ENCODE measurements at regions not wholly inside any gene's neighbourhood (a gene's known extent, or its start where the extent isn't known, plus 50 kb on each side); places are given as distances from the start of the nearest gene placed in this dataset.
"Not testable (repeated sequence)": the region's sequence is repeated elsewhere in the genome, so short reads cannot be mapped to it uniquely, and the experiment has no call there.

DNA sequence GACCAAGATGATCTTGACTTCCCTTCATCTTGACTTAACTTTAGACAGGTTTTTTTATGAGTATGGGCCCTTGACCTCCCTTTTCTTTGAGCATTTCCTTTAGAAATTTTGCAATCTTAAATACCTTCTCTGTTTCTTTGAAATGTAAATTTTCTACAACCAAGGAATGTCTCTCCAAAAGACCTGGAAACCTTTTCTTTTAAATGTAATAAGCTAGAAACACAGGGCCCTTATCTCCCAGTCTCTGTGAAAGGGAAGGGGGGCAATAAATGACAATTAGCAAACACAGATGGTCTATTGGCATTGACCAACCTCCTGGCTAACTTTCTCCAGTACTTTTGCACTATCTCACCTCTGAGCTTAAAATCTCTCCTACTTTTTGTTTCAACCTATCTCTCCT, 144.3 kb upstream of the GK2 start:
- Histone ChIP-seq H3K36me3 (replicated peaks; ENCODE audit: insufficient read depth, low read depth) (no peaks in the 10 kb centered on the region), H3K9me3 (ENCODE audit: low read depth) (no peaks in the 10 kb centered on the region), H3K4me1 (ENCODE audit: insufficient read depth) (no peaks in the 10 kb centered on the region), H3K27me3 (no peaks in the 10 kb centered on the region), H3K4me3 (no peak overlapping the region), H4K20me1 (ENCODE audit: insufficient read depth, poor library complexity, severe bottlenecking) (no peaks in the 10 kb centered on the region), H3K9me2 (replicated peaks; ENCODE audit: insufficient read depth) (no peaks in the 10 kb centered on the region), H2AFZ (no peak overlapping the region), H3K79me2 (no peaks in the 10 kb centered on the region), H3K27ac (no peak overlapping the region), H3K4me2 (no peak overlapping the region)
- no peak for TF ChIP-seq EZH2 (IDR thresholded peaks at IDR 0.05; ENCODE audit: borderline replicate concordance)
- no peak for TF ChIP-seq EZH2phosphoT487 (IDR thresholded peaks at IDR 0.05; ENCODE audit: low read depth, severe bottlenecking, unreplicated experiment)
- TF ChIP-seq CTCF (IDR thresholded peaks at IDR 0.05; ENCODE audit: poor library complexity) = no peak
- DNase-seq (ENCODE audit: low spot score) = no peak

GRCh38 chr4:79551555-79551954, 143.5 kb upstream of the GK2 start:
- no peaks in the 10 kb centered on the region for H4K20me1 ChIP-seq (ENCODE audit: insufficient read depth, poor library complexity, severe bottlenecking)
- no peak for DNase-seq (ENCODE audit: low spot score)
- H3K9me3 ChIP-seq (ENCODE audit: low read depth) = no peaks in the 10 kb centered on the region
- no peaks in the 10 kb centered on the region for H3K9me2 ChIP-seq (replicated peaks; ENCODE audit: insufficient read depth)
- TF ChIP-seq EZH2phosphoT487 (IDR thresholded peaks at IDR 0.05; ENCODE audit: low read depth, severe bottlenecking, unreplicated experiment) = no peak
- TF ChIP-seq EZH2 (IDR thresholded peaks at IDR 0.05; ENCODE audit: borderline replicate concordance) = no peak
- TF ChIP-seq CTCF (IDR thresholded peaks at IDR 0.05; ENCODE audit: poor library complexity) = no peak
- H3K36me3 ChIP-seq (replicated peaks; ENCODE audit: insufficient read depth, low read depth) = no peaks in the 10 kb centered on the region
- H3K27ac ChIP-seq = no peak overlapping the region
- H3K27me3 ChIP-seq = no peaks in the 10 kb centered on the region
- H3K4me2 ChIP-seq = no peak overlapping the region
- no peak overlapping the region for H2AFZ ChIP-seq
- WGBS (ENCODE audit: low lambda C conversion rate, missing lambda C conversion rate) = 81% methylated on average over 5 of the region's 5 CpGs
- no peak overlapping the region for H3K4me3 ChIP-seq
- H3K4me1 ChIP-seq (ENCODE audit: insufficient read depth) = no peaks in the 10 kb centered on the region
- H3K79me2 ChIP-seq = no peaks in the 10 kb centered on the region

- 78% methylated on average over 3 of the region's 3 CpGs for WGBS (ENCODE audit: low lambda C conversion rate, missing lambda C conversion rate)
- H3K9me2 ChIP-seq (replicated peaks; ENCODE audit: insufficient read depth) = no peaks in the 10 kb centered on the region
- no peak overlapping the region for H3K4me2 ChIP-seq
- no peaks in the 10 kb centered on the region for H3K4me1 ChIP-seq (ENCODE audit: insufficient read depth)
- no peak for DNase-seq (ENCODE audit: low spot score)
- no peaks in the 10 kb centered on the region for H3K36me3 ChIP-seq (replicated peaks; ENCODE audit: insufficient read depth, low read depth)
- H2AFZ ChIP-seq = no peak overlapping the region
- TF ChIP-seq EZH2phosphoT487 (IDR thresholded peaks at IDR 0.05; ENCODE audit: low read depth, severe bottlenecking, unreplicated experiment) = no peak
- no peaks in the 10 kb centered on the region for H3K27me3 ChIP-seq
- no peaks in the 10 kb centered on the region for H3K79me2 ChIP-seq
- H3K27ac ChIP-seq = no peak overlapping the region
- H3K9me3 ChIP-seq (ENCODE audit: low read depth) = no peaks in the 10 kb centered on the region
- no peak overlapping the region for H3K4me3 ChIP-seq
- H4K20me1 ChIP-seq (ENCODE audit: insufficient read depth, poor library complexity, severe bottlenecking) = no peaks in the 10 kb centered on the region
Measured at GRCh38 chr4:79547851-79548250, 139.8 kb upstream of the GK2 start.

GRCh38 chr4:79545292-79545691, 137.3 kb upstream of the GK2 start:
- DNase-seq (ENCODE audit: low spot score); H2AFZ ChIP-seq; H3K27ac ChIP-seq; H3K4me2 ChIP-seq; H4K20me1 ChIP-seq (ENCODE audit: insufficient read depth, poor library complexity, severe bottlenecking); H3K9me3 ChIP-seq (ENCODE audit: low read depth); H3K4me1 ChIP-seq (ENCODE audit: insufficient read depth); H3K27me3 ChIP-seq; H3K36me3 ChIP-seq (replicated peaks; ENCODE audit: insufficient read depth, low read depth); H3K4me3 ChIP-seq; H3K79me2 ChIP-seq; H3K9me2 ChIP-seq (replicated peaks; ENCODE audit: insufficient read depth): not testable (repeated sequence)
- 85% methylated on average over 1 of the region's 1 CpG for WGBS (ENCODE audit: low lambda C conversion rate, missing lambda C conversion rate)

GRCh38 chr4:79540143-79540542, 132.1 kb upstream of the GK2 start:
- H3K4me1 ChIP-seq (ENCODE audit: insufficient read depth) = no peaks in the 10 kb centered on the region
- H3K79me2 ChIP-seq = no peaks in the 10 kb centered on the region
- no peaks in the 10 kb centered on the region for H3K27me3 ChIP-seq
- H3K4me2 ChIP-seq = no peak overlapping the region
- H3K4me3 ChIP-seq = no peak overlapping the region
- 82% methylated on average over 4 of the region's 4 CpGs for WGBS (ENCODE audit: low lambda C conversion rate, missing lambda C conversion rate)
- H3K9me2 ChIP-seq (replicated peaks; ENCODE audit: insufficient read depth) = no peaks in the 10 kb centered on the region
- no peaks in the 10 kb centered on the region for H3K9me3 ChIP-seq (ENCODE audit: low read depth)
- no peak overlapping the region for H3K27ac ChIP-seq
- H4K20me1 ChIP-seq (ENCODE audit: insufficient read depth, poor library complexity, severe bottlenecking) = no peaks in the 10 kb centered on the region
- no peak overlapping the region for H2AFZ ChIP-seq
- no peaks in the 10 kb centered on the region for H3K36me3 ChIP-seq (replicated peaks; ENCODE audit: insufficient read depth, low read depth)
- DNase-seq (ENCODE audit: low spot score) = no peak
- TF ChIP-seq CTCF (IDR thresholded peaks at IDR 0.05; ENCODE audit: poor library complexity) = no peak
- no peak for TF ChIP-seq EZH2 (IDR thresholded peaks at IDR 0.05; ENCODE audit: borderline replicate concordance)
- no peak for TF ChIP-seq EZH2phosphoT487 (IDR thresholded peaks at IDR 0.05; ENCODE audit: low read depth, severe bottlenecking, unreplicated experiment)

All from hepatocyte (in vitro differentiated cells).